DND-41 (cell line): ENCODE measurements at regions not wholly inside any gene's neighbourhood (a gene's known extent, or its start where the extent isn't known, plus 50 kb on each side); places are given as distances from the start of the nearest gene placed in this dataset.

Experiments
- ATAC-seq: fragments of 200-7000 bp; cut with Tn5 transposase; 3 replicates; pipeline ENCODE4 v1.9.1; 2021; ENCODE audit warnings: low read depth; ENCODE audit not compliant: insufficient read depth
- DNase-seq: peaks from one replicate; pipeline ENCODE4 v3.0.0-alpha.2; 2020
- H2AFZ ChIP-seq: 2 replicates; pipeline ENCODE4 v1.6.0; 2012; ENCODE audit warnings: low read depth, low read length
- H3K27ac ChIP-seq: 2 replicates; pipeline ENCODE4 v1.5.1; 2012; ENCODE audit warnings: low read length, inconsistent platforms
- H3K27me3 ChIP-seq: fragments of 200-600 bp; sonication (generic); 2 replicates; pipeline ENCODE4 v1.6.0; 2012; ENCODE audit warnings: low read length, mild to moderate bottlenecking, inconsistent platforms; ENCODE audit not compliant: insufficient read depth, poor library complexity
- H3K36me3 ChIP-seq: 2 replicates; pipeline ENCODE4 v1.5.1; 2012; ENCODE audit warnings: low read length, inconsistent platforms; ENCODE audit not compliant: insufficient read depth
- H3K4me1 ChIP-seq: 2 replicates; pipeline ENCODE4 v1.5.1; 2012; ENCODE audit warnings: mild to moderate bottlenecking, low read length; ENCODE audit not compliant: insufficient read depth
- H3K4me2 ChIP-seq: 2 replicates; pipeline ENCODE4 v1.6.0; 2012; ENCODE audit warnings: mild to moderate bottlenecking, moderate library complexity, low read length, inconsistent platforms; ENCODE audit not compliant: insufficient read depth
- H3K4me3 ChIP-seq, 2 experiments: fragments of 200-600 bp in 1 of 2; shearing (Covaris generic) in 1 of 2; 2 replicates each; pipeline ENCODE4 v1.5.1; 2012 to 2016; ENCODE audit warnings: inconsistent platforms in 2 of 2, low read length in 2 of 2, mild to moderate bottlenecking in 2 of 2, low read depth in 1 of 2, moderate library complexity in 1 of 2
- H3K79me2 ChIP-seq: 2 replicates; pipeline ENCODE4 v1.6.0; 2012; ENCODE audit warnings: low read length, inconsistent platforms; ENCODE audit not compliant: insufficient read depth
- H3K9ac ChIP-seq: 2 replicates; pipeline ENCODE4 v1.6.0; 2012; ENCODE audit warnings: low read depth, mild to moderate bottlenecking, inconsistent platforms, low read length, moderate library complexity
- H3K9me3 ChIP-seq: 2 replicates; pipeline ENCODE4 v1.5.1; 2012; ENCODE audit warnings: low read length, moderate library complexity, mild to moderate bottlenecking, inconsistent platforms; ENCODE audit not compliant: insufficient read depth, severe bottlenecking
- H4K20me1 ChIP-seq: 2 replicates; pipeline ENCODE4 v1.6.0; 2012; ENCODE audit warnings: low read length; ENCODE audit not compliant: insufficient read depth
- CTCF ChIP-seq: IDR thresholded peaks from 2 replicates; pipeline ENCODE4 v1.5.1; 2012; ENCODE audit warnings: borderline replicate concordance, low read length, moderate library complexity, mild to moderate bottlenecking; ENCODE audit not compliant: poor library complexity, severe bottlenecking; ENCODE audit errors: extremely low read depth
- EZH2 ChIP-seq: IDR thresholded peaks from 3 replicates; pipeline ENCODE4 v1.6.1; 2012; ENCODE audit warnings: borderline replicate concordance, low read depth, mild to moderate bottlenecking, moderate library complexity, low read length, inconsistent platforms; ENCODE audit not compliant: severe bottlenecking

GRCh38 chr11:31969359-31969702, 121.5 kb upstream of the RCN1 start:
- H3K27me3 ChIP-seq: peaks cover 5% of the 10 kb centered on the region
- ATAC-seq (no peak), DNase-seq (no peak)
- no peaks in the 10 kb centered on the region for H4K20me1 ChIP-seq
- no peak overlapping the region for H2AFZ ChIP-seq
- no peak for TF ChIP-seq CTCF
- TF ChIP-seq EZH2: no peak
- no peak overlapping the region for H3K4me3 ChIP-seq
- H3K4me2 ChIP-seq: no peak overlapping the region
- H3K9me3 ChIP-seq: no peaks in the 10 kb centered on the region
- H3K36me3 ChIP-seq: no peaks in the 10 kb centered on the region
- H3K9ac ChIP-seq: no peak overlapping the region
- H3K4me1 ChIP-seq: no peaks in the 10 kb centered on the region
- no peaks in the 10 kb centered on the region for H3K79me2 ChIP-seq
- no peak overlapping the region for H3K27ac ChIP-seq

DNA sequence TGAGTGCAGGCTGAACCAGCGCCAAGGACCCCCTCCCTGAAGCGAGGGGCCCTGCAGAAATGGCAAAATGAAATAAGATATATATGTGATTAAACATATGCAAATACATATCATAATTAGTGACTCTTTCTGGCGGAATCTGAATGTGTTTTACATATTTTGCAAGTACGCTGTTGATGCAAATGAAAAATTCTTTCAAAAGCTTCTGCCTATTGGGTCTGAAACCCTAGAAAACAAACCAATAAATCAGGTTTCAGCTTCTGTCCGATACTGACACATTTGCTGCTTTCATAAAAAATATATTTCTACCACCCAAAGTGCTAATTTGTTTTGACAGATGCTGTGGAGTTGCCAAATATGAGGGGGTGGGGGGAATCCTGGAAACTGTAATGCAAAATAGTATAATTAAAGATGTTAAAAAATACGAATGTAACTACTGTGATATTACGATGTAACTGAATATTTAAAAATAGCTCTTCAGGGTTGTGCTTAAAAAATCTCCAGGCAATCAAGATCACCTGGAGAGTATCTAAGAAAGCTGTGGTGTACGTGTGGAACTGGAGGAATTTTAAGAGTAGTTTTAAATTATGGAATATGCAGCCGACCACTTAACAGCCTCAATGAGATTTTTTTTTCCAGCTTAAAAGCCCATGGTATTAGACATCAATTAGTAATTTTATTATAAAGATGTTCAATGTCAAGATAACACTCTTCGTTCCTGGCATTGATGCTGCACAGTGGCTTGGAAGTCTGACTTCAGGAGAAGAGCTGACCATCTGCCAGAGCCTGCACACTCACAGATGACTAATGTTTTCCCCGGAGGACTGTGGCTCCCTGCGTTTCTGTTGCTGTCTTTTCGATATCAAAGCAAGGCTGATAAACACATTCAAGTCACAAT, 122.2 kb upstream of the RCN1 start:
- no peak for TF ChIP-seq CTCF
- no peak for TF ChIP-seq EZH2
- H3K36me3 ChIP-seq: no peaks in the 10 kb centered on the region
- H3K79me2 ChIP-seq: no peaks in the 10 kb centered on the region
- H3K27me3 ChIP-seq: peaks cover 5% of the 10 kb centered on the region
- ATAC-seq: no peak
- H2AFZ ChIP-seq: no peak overlapping the region
- H3K4me1 ChIP-seq: no peaks in the 10 kb centered on the region
- H3K9me3 ChIP-seq: no peaks in the 10 kb centered on the region
- H3K4me3 ChIP-seq: no peak overlapping the region
- no peak for DNase-seq
- no peaks in the 10 kb centered on the region for H4K20me1 ChIP-seq
- no peak overlapping the region for H3K4me2 ChIP-seq
- H3K9ac ChIP-seq: no peak overlapping the region
- H3K27ac ChIP-seq: no peak overlapping the region

DNA sequence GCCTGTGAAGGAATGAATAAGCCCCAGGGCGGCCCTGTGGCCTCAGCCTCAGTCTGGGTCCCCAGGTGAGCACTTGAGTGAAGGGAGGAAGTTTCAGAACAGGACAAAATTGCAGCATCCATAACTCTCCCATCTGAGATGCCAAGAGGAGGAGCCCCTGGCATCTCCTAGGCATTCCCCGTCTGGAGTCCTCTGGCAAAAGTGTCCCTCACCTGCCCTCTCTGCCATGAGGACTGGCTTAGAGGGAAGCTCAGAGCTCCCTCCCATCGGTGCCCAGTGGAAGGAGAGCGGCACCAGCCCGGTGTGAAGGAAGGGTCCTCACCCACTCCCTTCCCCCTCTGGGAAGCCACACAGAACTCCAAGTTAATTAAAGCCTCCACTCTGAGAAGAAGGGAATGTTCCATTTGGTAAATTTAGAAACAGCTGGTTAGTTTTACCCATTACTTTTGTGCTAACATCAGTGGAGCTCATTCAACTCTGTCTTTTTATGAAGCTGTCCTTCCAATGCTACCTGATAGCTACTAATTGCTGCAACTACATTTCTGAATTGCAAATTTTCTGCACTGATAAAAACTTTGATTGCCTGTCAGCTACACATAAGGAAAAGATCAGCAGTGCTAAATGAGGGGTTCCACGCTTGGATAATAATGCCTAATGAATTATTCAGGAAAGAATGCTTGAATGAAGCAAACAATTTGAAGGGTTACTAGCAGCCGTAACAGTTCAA, 123.3 kb upstream of the RCN1 start:
- ATAC-seq: no peak

More for the DNA sequence above, 123.3 kb upstream of the RCN1 start:
- H3K27me3 ChIP-seq: peaks cover 5% of the 10 kb centered on the region
- H3K9me3 ChIP-seq: no peaks in the 10 kb centered on the region
- DNase-seq: no peak
- no peak overlapping the region for H3K9ac ChIP-seq
- no peak for TF ChIP-seq EZH2
- no peak for TF ChIP-seq CTCF
- no peaks in the 10 kb centered on the region for H3K79me2 ChIP-seq
- H2AFZ ChIP-seq: no peak overlapping the region
- no peak overlapping the region for H3K4me3 ChIP-seq
- H4K20me1 ChIP-seq: no peaks in the 10 kb centered on the region
- no peak overlapping the region for H3K27ac ChIP-seq
- H3K36me3 ChIP-seq: no peaks in the 10 kb centered on the region
- no peaks in the 10 kb centered on the region for H3K4me1 ChIP-seq
- no peak overlapping the region for H3K4me2 ChIP-seq
